HG03565 (cell line): ENCODE measurements at regions not wholly inside any gene's neighbourhood (a gene's known extent, or its start where the extent isn't known, plus 50 kb on each side); places are given as distances from the start of the nearest gene placed in this dataset.
"Not testable (repeated sequence)": the region's sequence is repeated elsewhere in the genome, so short reads cannot be mapped to it uniquely, and the experiment has no call there.

Experiments
- ATAC-seq: cut with Tn5 transposase; IDR thresholded peaks from one replicate; pipeline ENCODE4 v1.9.1; 2021; ENCODE audit warnings: mild to moderate bottlenecking, moderate library complexity; ENCODE audit not compliant: unreplicated experiment

DNA sequence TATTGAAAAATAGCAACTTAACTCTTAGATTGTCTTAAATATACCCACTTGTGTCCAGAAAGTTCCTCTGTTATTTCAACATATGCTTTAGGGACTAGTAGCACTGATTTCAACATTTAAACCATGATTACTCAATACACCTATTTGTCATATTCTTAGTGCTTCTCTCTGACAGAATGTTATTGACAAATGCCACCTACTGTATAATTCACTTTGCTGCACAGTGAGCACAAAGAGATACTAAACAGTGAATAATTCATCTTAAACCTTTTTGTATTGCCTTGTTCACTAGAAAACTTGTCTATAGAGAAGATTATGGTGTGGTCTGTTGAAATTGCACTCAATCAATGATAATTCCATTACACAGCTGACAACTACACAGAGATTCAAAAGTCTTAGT is 692.6 kb downstream of the PCDH17 start:
- ATAC-seq = no peak

DNA sequence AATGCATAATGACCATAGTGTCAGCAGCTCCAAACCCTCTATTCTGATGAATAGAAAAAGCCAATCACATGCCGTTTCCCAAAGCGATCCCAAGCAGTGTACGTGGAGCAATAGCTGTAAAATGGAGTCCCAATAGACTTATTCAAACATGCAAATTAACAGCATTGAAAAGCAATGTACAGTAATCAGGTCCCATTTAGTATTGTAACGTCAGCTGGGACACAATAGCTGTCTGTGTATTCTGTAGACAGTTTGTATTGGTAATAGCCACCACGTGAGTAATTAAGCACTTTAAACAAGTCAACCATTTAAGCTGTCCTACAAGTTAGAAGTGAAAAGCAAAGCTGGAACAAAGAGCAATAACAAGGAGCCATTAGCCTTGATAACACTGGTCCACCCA is 698.2 kb downstream of the PCDH17 start:
- no peak for ATAC-seq

DNA sequence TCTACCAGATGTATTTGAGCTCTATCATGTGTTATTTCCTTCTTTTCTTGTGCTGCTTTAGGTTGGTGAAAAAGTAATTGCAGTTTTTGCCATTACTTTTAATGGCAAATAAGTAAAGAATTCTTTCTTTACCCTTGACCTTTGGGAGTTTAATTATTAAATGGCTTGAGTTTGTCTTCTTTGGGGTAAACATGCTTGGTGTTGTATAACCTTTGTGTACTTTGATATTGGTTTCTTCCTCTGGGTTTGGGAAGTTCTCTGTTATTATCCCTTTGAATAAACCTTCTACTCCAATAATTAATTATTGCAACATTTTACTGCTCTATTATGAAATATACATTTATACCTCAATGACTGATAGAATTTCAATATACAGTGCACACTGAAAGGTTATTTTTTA is 709.4 kb downstream of the PCDH17 start:
- no peak for ATAC-seq

DNA sequence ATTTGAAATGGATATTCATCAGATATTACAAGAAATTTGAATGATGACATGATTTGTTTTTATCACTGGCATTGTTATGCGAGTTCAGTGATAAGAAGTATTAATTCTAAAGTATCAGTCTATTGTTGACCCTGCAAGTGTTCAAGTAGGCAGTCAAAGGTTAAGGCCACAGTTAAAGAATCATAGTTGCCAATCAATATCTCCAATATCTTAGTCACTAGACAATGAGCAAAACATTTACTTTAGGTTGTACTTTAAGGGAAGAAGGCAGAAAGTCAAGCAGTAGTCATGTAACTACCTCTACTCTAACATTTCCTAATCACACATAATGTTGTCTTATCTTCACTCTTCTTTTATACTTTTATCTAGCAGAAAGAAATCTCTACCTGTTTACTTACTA is 709.8 kb downstream of the PCDH17 start:
- ATAC-seq = no peak

DNA sequence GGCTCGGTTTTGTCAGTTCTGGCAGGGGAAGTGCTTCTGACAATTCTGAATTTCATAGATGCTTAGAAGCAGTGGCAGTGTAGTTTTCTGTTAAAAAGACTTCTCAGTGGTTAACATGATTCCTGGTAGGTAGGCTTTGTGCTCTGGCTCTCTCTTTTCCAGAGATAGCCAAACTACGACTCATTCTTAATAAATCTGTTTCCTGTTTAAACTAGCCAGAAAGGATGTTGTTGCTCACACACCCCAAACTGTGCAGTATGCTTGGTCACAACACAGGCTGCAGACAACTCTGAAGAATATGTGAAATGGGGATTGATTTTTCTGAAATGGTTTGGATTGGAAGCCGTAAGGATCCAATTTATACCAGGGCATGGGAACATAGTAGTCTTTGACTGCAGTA is 711.5 kb downstream of the PCDH17 start:
- no peak for ATAC-seq

DNA sequence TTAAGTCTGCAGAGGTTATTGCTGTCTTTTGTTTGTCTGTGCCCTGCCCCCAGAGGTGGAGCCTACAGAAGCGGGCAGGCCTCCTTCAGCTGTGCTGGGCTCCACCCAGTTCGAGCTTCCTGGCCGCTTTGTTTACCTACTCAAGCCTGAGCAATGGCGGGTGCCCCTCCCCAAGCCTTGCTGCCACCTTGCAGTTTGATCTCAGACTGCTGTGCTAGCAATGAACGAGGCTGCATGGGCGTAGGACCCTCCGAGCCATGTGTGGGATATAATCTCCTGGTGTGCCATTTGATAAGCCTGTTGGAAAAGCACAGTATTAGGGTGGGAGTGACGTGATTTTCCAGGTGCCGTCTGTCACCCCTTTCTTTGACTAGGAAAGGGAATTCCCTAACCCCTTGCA is 720.6 kb downstream of the PCDH17 start:
- ATAC-seq = not testable (repeated sequence)

DNA sequence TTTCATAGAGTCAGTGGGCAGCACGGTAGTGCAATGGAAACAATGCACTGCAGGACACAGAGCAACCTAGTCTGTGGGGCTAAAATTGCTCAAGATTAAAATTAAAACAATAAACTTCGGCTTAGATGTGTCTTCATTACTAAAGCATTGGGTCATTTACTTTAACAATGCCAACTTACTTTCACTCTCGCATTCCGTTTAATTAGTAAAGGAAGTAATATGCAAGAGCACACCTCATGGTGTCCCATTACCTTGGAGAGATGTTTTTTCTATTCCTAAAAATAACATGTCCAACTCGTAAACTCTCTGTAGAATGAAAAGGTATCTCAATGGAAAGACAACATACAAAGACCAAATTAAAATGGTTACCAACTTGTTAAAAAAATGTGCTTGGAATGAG is 738.4 kb downstream of the PCDH17 start:
- ATAC-seq = no peak

DNA sequence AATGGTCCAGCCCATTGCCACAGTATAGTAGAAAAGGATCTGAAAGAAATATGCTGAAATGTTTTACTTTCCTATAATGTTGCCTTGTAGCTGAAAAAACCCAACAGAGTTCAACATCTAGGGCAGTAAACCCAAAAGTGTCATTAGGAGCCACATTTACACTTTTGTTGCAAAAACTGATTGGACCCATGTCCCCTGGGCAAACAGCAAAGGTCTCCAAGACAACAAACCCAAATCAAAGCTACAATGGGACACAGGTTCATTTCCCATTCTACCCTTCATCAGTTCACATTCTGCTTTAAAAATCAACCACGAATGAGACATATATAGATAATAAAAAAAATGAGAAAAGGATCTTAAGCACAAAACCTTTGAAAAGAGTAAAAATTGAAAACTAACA is 744.8 kb downstream of the PCDH17 start:
- peak; percentile 3 for ATAC-seq

DNA sequence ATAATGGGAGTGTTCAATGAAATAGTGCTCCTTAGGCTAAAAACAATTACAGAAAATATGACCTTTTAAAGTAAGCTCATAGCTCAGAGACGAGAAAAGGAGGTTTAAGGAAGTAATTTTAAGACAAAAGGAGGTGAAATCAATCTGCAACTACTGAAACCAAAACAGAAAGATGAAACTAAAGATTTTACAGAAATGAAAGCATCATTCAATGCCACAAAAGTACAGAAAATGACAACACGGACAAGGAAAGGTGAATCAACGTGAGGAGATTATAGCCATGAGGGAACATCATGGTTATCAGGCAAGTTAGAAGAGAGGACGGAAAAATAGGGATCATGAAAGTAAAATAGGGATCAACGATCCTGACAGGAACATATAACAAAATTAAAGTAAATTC is 745.2 kb downstream of the PCDH17 start:
- ATAC-seq = peak; percentile 77

DNA sequence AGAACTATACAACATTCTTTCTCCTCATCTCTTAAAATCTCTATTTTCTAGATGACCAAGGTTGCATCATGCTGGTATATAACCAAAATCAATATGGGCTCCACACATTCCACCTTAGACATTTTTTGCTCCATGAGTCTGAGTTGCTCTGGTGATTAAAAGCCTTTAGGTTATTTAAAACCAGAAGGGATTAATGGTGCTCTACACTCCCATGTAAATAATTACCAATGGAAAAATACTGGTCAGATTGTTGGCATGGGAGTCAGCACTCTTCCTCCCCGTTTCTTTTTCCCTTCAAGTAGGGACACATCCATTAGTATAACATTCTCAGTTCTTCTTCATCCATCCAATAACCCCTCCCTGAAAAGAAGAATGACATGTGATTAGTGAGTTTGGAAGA is 747.7 kb downstream of the PCDH17 start:
- ATAC-seq = no peak

DNA sequence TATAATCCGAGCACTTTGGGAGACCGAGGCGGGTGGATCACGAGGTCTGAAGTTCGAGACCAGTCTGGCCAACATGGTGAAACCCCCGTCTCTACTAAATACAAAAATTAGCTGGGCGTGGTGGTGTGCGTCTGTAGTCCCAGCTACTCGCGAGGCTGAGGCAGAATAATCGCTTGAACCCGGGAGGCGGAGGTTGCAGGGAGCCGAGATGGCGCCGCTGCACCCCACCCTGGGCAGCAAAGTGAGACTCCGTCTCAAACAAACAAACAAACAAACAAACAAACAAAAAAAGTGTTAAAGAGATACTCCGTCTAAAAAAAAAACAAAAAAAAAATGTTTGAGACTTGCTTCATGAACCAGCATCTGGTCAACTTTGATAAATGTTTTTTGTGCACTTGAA is 753.8 kb downstream of the PCDH17 start:
- not testable (repeated sequence) for ATAC-seq

DNA sequence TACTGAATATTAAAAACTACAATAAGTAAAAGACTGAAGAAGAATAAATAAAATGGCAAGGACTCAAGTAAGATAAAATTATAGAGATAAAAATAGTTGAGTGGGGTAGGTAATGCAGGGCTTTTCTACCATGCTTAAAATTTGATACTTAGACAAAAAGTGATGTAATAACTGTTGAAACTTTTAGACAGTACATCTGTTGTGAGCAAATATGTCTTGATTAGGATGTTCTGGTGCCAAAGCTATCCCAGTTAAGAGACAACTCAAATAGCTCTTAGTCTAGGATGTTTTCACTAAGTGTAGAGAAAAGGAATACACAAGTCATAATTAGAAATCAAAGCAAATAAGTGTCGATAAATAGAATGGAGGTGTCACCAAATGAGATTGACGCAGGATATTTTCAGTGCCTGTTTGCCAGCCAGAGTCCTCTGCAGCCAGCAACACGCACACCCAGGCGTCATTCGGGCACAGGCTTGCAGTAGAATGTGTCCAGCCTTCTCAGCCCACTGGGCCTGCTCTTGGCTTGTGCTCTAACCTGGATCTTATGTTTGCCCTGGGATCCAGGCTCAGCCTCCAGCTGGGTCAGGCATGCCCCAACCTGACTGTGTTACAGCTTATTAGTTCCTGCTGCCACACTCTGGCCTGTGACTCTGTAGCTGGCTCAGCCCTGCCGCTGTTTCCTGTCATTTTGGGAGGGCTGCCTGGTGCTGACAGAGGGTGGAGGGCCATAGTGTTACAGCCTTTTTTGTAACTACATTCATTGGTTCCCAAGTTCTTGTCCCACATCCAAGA is 766.2 kb downstream of the PCDH17 start:
- ATAC-seq = no peak

DNA sequence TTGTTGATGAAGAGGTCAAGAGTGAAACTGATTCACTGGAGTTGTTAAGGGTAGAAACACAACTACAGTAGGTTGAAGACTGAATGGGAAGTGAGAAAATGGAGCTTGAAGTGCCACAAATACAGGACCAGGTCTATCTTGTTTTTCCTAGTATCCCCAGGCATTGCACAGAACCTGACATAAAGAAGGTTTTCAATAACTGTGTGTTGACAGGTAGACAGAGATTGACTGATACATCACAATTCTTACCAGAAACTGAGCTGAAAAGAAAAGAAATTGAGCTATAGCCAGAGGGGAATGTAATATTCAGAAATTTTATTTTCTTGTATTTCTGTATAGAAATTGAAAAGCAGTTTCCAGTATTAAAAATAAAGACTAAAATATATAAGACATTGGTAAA is 767.7 kb downstream of the PCDH17 start:
- ATAC-seq = no peak

DNA sequence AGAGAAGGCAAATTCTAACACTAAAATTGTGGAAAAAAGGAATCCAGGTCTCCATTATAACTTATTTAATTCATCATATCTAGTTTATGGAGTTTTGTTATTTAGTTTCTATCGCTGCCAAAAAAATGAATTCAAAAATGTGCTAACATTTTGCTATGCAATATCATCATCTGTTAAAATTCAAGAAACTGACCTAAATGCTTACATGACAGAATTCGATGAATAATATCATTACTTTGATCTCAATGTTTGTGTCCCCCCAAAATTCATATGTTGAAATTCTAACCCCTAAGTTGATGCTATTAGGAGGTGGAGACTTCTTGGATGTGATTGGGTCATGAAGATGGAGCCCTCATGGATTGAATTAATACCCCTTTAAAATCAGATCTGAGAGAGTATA is 775.0 kb downstream of the PCDH17 start:
- no peak for ATAC-seq

DNA sequence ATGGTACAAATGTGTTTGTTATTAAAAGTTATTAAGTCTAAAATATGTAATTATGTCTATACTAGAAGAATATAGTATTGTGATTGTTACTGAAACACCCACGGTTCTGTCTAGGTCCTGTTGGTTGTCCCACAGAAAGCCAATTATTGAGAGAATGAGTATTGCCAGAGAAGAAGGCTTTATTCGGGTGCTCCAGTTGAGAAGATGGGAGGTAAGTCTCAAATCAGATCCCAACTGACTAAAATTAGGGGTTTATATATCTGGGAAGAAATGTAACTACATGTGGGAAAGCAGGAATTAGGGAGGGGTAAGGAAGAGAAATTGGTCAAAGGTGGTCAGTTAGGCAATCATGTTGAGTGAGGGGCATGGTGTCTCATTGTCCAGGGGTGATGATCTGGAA is 798.4 kb downstream of the PCDH17 start:
- ATAC-seq = no peak

DNA sequence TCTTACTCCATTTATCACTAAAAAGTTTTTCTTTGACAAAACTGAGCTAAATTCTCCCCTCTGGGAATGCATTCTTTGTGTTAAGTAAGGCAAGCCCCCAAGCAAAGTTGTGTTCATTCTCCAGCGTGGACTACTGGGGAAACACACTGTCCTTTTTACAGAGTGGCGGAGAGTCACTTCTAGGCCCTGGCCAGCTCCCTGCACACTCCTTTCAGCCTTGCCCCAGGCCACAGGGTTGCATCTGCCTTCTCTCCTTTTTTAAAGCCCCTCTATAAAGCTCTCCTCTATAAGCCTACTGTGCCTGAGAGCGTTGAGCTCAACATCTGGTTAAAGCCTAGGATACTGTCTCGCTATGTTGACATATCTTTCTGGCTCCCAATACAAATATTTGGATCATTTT is 803.4 kb downstream of the PCDH17 start:
- ATAC-seq = no peak

DNA sequence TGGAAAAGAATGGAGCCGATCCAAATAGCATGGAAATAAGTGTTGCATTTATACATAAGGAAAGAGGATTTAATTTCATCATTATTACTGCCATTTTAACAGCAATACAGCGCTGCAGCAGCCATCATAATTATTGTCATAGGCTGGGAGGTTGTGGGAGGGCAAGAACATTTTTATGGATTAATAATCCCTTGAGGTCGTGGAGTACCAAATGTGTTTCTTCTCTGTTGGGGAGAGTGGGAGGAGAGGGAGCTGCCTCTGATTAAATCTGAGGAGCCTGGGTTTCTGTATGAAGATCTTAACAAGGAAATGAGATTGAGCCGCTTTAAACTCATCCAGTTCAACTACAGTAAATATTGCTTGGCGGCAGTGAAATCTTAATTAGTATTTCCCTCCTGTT is 805.9 kb downstream of the PCDH17 start:
- ATAC-seq = no peak

DNA sequence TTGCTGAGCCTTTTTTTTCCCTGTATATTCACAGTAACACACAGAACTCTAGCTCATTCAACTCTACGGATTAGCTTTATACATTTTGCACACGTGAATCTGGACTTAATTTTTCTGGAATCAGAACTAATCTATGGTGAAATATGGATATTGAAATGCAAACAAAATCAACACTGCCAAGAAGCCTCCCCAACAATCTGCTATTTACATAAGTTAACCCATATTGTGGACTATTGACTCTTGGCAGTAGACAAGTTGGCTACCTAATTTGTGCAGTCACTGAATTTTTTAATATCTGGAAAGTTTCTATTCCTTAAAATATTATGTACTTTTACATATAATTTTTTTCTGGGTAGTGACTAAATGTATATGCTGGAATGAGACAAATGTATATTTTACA is 815.4 kb downstream of the PCDH17 start:
- no peak for ATAC-seq

DNA sequence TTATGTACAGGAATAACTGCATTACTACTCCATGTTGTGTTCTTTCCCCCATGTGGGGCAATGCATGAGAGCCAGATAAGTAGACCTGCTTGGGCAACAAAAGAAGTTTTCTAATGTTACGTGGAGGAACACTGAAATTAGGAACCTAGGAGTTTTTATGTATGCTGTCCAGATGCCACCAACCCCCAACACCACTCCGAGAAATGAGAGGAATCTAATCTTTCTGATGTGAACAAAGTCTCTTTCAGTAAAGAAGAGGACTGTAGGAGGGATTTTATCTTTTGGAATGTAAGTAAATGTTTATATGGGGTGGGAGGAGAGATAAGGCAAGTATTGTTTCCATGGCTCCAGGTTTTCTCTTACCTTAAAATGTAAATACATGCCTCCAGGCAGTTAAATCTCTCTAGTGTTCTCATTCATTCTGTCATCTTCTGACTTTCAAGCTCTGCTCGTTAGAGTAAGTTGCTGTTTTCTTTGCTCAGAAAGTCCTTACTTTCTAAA is 820.6 kb downstream of the PCDH17 start:
- ATAC-seq = no peak

DNA sequence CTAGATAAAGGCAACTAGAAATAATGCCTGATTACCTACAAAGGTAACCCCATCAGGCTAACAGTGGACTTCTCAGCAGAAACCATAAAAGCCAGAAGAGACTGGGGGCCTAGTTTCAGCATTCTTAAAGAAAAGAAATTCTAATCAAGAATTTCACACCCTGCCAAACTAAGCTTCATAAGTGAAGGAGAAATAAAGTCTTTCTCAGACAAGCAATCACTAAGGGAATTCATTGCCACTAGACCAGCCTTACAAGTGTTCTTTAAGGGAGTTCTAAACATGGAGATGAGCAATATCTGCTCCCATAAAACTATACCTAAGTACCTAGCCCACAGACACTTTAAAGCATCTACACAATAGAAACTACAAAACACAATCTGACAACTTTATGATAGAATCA is 823.5 kb downstream of the PCDH17 start:
- no peak for ATAC-seq

DNA sequence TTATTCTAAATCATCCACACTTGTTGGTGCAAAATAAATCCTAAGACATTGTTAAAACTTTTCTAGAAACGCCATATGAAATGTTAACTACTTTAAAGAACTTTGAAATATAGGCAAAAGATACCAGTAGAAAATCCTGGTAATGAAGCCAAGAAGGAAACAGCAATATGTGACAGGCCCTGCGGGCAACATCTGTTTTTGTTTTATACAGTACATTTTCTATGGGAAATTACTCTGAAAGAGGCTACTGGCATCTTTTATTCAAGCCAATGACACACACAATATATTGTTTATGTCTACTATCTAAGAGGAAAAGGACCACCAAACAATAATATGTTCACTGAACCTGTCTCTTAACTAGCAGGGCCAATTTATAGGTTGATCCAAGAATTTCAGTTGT is 829.7 kb downstream of the PCDH17 start:
- ATAC-seq = no peak

DNA sequence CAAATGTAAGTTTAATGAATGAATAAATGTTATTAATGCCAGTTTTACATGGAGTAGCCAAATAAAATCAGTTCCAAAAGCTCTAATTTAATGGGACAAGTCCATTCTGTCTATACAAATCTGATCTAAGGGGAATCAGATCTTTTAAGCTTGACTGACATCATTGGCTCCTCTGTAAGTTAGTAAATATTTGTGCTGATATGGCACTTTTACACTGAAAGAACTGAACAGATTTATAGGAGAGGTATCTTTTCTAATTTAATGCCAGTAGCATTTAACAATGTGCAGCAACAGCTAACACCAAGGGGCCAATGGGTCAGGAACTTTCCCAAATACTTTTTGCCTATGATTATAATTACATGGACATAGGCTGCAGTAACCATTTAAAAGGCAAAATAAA is 832.3 kb downstream of the PCDH17 start:
- ATAC-seq = no peak

DNA sequence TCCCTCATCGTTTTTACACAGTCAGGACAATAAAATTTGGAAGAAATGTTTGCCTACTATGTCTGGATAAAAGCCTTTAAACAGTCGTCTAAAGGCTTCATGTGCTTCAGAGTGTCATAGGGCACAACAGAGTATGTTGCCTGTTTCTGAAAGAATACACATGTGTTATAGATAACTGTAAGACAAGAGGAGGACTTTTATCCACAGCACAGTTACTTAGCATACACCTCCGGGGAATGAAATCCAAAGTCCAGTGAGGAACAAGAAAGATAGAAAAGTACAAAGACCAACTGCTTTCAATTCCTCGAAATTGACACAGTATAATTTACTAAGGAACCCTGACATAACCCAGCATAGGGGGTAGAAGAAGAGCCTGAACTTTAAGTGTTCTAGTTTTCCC is 835.6 kb downstream of the PCDH17 start:
- ATAC-seq = no peak
